CD1c-positive myeloid dendritic cell (primary cell): ENCODE measurements at regions not wholly inside any gene's neighbourhood (a gene's known extent, or its start where the extent isn't known, plus 50 kb on each side); places are given as distances from the start of the nearest gene placed in this dataset.

Experiments used
- DNase-seq: peaks from one replicate; pipeline ENCODE4 v3.0.0-alpha.2; 2016; ENCODE audit errors: extremely low spot score

DNA sequence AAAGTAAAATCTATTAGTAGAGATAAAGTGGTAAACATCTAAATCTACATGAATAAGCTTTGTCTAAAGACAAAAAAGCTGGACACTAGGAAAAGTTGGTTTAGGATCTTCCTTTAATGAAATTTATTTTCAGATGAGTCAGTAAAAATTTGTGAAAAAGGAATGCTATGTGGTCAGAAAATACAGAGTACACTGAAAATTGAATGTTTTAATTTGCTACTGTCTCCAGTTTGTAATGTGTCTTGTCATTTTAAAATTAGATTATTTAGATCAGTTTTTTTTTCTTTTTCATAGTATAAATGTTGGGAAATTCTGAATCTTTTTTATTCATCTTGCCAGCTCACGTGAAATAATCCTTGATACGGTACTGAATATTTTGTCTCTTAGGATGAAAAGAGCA is 56.9 kb downstream of the SLITRK6 start:
- no peak for DNase-seq

DNA sequence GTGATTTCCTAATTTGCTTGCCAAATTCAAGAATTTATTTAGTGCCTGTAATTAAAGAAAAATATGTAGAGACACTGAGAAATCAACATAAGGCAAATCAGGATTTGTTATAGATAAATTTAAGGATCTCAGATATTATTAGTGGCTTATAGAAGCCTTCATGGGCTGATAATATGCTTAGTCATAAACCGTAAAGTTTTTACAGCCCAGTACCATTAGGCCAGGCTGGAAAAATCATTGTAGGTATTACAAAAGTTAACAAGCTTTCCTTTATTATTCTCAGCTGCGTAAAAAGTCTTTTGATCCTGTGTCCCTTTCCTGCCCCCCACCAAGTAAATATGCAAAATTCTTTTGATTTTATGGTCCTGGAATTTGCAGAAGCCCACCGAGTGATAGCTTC is 58.2 kb downstream of the SLITRK6 start:
- DNase-seq, result no peak

DNA sequence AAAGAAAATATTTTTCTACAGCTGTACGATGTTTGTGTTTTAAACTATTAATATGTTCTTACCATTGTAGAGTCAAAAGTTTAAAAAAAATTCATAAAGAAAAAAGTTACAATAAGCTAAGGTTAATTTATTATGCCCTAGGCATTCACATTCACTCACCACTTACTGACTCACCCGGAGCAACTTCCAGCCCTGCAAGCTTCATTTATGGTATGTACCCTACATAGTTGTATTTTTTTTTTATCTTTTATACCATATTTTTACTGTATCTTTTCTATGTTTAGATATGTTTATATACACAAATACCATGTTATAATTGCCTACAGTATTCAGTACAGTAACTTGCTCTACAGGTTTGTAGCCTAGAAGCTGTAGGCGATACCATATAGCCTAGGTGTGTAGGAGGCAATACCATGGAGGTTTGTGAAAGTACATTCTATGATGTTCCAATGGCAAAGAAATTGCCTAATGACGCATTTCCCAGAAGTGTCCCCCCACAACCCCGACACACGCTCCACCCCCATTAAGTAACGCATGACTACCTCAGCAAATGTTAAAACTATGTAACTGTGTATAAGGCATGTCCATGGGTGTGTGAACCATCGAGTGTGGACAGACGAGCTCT is 60.4 kb downstream of the SLITRK6 start:
- DNase-seq, result no peak

DNA sequence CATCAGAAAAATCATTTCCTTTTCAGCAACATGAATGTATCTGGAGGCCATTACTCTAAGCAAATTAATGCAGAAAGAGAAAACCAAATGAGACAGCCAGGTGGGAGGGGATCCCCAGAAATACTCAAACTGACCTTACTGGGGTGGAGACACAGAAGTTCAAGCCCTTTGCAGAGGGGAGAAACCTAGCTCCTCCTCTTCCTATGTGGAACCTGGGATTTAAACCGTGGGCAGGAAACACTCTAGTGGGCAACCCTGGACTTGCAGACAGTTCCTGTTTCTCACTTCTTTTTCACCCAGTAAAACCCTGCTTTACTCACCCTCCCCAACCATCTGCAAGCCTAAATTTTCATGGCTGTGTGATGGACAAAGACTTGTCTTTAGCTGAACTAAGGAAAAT is 61.3 kb downstream of the SLITRK6 start:
- DNase-seq, result no peak

DNA sequence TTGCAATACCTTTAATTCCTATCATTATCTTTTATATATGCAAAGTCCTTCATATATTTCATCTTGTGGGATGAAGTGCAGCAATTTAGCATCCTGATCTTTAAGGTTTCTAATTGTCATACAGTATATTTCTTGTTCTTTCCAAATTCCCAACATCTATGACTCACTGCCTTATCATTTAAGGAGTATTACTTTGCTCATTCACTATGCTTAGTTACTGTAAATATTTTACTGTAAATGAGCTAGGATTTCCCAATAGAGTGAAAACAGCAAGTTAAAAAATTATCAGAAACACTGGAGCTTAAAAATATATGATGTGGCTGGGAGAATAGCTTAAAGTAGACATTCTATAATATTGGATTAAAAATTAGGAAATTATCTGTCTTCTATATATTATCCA is 69.9 kb downstream of the SLITRK6 start:
- DNase-seq, result no peak

DNA sequence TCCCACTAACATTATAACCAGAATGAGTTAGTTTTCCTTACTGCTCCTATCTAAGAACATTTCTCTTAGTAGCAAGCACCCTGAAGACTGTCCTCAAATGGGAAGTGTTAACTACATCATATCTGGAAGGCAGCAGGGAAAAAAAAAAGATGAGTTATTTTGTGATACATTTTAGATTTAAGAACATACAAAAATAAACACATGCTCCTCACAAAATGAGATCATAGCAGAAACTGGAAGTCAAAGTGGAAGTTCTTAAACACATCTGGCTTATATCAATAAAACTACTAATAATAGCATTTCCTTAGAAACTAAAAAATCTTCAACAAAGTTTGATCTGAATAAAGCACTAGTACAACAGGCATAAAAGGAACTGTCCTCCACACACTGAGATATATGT is 70.4 kb downstream of the SLITRK6 start:
- no peak for DNase-seq

DNA sequence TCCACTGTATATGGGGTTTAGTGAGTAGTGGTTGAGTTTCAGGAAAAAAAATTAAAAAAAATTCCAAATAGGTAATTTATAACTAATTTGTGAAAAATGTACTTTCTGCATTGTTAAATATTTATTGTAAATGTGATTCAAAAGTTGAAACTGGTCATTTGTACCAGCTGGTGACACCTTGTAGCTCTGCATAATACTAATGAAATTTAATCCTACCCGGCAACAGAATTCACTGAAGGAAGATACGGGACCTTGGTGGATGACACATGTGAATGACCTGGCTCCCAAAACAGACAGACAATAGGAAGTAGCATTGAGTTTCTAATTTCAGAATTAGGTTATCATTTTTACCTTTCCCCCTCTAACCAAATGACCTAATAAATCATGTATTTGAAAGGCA is 73.8 kb downstream of the SLITRK6 start:
- DNase-seq, result no peak

DNA sequence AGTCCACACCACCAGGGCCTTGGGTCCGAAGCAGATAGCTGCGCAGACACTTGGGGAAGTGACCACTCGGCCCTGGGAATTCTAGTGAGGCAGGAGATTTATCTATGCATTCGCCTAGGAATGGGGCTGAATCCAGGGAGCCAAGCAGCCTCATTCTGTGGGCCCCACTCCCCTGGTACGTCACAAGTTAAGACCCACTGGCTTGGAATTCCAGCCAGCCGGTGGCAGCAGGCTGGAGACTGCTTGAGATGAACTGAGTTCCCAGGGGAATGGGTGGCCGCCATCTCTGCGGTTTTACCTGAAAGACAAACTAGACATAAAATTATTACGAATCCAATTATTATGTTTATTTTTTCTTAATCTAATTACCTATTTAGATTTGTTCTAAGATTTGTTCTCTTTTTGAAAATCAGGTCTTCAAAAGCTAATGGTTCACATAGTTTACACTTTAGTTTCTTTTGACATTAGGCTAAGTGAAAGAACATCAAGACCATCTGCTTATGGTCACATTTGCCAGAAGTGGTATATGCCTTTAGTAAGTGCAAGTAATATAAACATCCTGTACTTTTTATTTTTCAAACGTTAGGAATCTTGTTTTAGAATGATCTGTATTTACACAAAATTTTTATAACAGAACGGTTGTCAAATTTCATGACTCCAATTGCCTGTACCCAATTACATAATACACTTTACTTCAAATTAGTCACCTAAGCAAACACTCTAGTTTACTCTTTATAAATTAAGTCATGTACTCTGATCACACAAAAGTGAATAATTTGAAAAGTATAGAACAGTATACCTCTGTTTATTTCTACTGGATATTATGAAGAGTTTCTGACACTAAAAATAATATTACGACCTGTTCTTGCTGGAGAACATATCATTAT is 74.4 kb downstream of the SLITRK6 start:
- DNase-seq, result no peak

DNA sequence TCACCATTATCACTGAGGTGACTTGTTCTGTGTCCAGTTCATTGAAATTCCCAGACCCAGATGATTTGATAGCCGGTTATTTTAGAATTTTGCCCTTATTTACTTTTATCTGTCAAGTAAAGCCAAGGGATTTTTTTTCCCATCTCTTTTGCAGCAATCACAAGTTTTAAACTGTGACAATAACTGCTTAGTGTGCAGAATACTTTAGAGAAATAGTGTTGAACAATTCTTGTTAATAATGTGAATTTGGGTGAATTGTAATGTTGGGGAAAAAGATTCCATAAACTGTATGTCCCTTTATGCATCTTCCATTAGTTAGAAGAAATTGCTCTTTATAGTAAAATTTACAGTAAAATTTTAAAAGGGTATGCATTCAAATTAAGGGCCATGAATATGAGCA is 79.5 kb downstream of the SLITRK6 start:
- DNase-seq, result no peak

DNA sequence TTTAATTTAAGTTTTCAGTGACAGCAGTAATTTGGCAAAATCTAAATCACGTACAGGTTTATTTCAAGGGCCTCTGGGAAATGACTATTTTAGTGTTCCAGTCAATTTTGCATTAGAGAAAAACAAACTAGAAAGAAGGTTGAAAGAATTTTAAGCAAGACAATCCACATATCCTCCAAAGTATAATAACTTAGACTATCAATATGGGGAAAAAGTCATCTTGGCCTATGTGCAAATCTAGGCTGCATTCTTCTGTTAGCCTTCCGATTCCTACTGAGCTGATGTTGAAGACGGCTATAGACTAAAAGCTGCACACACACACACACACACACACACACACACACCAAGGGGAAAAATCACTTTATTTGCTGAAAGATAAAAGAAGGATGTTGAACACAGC is 81.3 kb downstream of the SLITRK6 start:
- DNase-seq, result no peak

DNA sequence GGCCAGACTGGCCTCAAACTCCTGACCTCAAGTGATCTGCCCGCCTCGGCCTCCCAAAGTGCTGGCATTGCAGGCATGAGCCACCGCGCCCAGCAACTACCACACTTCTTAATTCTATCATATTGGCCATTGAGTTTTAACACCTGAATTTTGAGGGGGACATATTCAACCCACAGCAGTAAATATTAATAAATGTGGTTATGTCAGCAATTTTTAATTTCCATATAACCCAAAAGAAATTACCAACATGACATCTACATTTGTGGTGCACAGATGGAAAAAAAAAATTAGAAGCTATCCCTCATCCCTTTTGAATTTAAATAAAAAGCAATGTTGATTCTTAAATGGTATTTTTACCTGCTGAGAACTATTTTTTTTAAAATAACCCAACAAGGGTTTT is 88.7 kb downstream of the SLITRK6 start:
- DNase-seq, result no peak

DNA sequence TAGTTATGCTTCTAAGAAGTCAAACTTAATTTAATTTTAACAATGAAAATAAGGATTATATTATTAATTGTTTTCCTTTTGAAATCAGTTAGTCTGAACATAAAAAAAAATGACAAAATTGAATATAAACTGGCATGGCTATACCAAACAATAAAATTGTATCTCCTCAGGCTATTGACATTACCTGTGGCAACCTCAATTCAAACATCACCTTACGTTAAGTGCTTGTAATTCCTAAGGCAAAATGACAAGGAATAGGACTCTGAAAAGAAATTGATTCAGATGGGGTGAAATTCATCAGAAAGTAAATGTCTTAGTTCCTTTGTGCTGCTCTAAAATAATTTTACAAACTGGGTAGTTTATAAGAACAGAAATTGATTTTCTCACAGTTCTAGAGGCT is 89.5 kb downstream of the SLITRK6 start:
- no peak for DNase-seq

DNA sequence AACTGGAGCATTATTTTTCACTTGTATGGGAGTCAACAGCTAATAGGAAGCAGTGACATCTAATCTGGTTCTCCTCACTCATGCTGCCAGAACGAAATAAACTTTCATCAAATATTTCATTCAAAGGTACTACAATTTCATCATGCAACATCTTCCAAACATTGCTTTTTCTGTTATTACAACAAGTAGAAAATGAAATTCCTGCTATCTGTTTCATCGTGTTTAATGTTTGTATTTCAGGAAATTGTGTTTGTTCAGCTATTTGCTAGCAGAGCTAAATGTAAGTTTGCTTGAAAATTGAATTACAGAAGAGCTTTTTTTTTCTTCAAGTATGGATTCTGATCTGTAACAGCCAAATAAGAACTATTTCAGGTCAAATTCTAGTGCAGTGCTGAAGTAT is 90.1 kb downstream of the SLITRK6 start:
- DNase-seq, result no peak

DNA sequence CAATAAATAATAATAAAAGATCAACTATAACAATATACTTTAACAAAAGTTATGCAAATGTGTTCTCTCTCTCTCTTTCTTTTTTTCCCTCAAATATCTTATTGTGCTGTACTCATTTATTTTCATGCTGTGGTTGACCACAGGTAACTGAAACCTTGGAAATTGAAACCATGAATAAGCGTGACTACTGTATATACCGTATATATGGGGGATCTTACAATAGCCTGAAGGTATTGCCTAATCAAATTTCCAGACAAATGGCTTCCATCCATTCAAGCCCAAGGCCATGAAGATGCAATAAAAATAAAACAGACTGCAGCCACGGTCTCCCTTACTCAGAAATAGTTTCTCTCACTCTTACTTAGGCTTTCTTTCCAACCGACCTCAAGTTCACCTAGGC is 98.3 kb downstream of the SLITRK6 start:
- DNase-seq, result no peak

DNA sequence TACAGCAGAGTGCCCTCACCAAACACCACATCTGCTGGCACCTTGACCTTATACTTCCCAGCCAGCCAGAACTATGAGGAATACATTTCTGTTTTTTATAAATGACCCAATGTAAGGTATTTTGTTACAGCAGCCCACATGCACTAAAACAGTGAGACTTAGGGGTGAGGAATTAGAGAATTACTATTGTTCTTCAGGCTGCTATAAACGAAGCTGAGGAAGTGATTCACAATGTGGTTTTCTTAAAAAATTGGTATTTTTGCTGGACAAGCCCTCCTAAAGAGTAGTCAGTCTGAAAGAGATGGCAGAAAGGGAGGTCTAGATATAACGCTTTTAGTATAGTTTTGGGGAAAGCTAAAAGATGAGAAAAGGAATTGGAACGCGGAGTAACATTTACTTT is 101.0 kb downstream of the SLITRK6 start:
- DNase-seq, result no peak

DNA sequence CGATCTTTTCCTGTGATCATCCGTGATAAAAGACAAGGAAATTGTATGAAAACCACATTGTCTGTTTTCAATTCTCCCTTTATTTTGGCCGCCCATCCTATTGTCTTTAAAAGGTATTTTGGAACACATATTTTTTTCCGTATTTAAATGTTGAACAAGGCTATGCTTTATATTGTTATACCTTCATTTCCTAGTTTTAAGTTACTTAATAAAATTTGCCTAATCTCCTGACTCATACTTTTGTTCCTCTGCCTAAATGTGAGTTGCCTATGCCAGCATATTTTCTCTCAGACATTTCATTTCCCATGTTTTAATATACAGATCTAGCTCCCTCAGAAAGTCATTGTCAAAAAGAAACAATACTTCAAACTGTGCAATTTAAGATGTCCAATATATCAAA is 104.2 kb downstream of the SLITRK6 start:
- no peak for DNase-seq

DNA sequence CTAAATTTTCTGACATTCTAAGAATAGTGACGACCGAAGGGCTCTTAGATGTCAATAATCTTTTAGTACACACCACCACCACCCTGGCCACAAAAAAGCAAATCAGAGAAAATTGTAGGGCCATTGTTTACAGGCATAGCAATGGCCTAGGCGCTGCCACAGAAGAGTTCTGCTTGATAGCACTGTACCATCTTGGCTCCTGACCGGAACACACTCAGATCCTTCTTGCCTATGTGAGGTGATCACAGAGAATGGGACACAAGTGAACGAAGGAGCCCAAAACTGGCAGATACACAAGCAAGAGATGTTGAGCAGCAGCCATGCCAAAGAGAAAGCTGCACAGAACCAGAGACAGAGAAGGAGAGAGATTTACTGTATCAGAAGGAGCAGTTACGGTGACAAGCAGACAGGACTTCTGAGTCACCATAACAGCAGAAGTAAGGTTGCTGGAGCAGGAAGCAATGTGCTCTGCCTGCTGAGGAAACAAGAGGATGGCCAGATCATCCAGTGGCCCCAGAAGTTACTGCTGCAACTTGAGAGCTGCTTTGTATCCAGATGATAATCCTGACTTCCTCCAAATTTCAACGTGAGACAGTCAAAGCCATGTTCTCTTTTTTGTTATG is 105.2 kb downstream of the SLITRK6 start:
- no peak for DNase-seq

DNA sequence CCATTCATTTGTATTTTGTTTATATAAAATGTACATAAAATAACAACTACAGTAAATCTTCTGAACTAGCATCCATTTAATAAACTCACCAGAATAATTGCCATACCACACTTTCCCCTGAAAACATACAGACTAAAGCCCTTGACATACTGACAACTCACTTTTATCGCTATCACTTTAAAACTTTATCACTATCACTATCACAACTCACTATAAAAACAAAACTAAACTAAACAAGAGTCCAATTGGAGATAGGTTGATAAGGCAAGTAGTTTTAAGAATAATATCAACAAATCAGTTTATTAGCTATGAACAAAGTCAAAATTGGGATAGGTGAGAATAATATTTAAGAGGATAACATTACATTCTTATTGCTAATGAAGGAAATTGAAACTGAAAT is 108.9 kb downstream of the SLITRK6 start:
- DNase-seq, result no peak

DNA sequence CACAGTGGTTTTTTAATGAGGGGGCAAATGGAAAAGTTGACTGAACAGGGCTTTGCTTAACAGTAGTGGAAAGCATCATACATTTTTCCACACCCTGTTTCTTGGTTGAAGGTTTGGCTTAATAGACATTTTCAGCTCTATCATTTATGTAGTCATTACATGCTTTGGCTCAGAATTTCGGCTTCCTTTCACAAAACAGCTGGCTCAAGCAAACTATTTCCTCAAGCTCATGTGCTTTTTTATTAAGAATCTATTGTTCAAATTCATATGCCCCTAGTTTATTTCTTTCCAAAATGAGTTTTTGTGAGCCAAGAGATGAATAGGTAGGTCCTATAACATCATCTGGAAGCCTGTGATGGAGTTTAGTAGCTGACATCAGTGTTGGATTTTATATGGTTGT is 113.8 kb downstream of the SLITRK6 start:
- no peak for DNase-seq

DNA sequence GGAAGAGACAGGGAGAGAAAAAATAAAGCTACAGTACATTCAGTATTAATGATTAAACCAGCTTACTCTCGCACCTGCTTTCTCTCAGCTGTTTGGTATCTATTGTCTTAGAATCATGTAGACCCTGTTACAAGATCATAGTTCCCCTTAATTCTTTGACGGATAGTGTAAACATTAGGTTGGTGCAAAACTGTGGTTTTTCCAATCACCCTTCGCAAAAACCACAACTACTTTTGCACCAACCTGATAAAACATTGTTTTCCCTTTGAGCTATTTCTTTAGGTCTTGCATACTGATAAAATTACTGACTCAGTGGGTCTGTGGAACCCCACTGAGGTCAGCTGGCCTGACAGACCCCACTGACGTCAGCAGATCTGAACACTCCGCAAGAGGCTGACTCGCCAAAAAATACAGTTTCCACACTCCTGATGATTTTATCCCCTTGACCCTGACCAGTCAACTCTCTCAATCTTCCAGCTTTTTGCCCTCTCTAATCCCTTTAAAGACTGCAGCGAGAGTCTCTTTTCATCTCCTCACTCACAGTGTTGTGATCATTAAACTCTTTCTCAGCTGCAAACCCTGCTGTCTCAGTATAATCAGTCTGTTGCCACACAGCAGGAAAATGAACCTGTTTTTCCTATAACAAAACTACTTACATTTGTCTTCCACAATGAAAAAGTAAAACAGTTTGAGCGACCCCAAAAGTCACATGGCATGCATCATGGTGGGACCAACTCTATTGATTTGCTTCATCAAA is 123.9 kb downstream of the SLITRK6 start:
- no peak for DNase-seq

DNA sequence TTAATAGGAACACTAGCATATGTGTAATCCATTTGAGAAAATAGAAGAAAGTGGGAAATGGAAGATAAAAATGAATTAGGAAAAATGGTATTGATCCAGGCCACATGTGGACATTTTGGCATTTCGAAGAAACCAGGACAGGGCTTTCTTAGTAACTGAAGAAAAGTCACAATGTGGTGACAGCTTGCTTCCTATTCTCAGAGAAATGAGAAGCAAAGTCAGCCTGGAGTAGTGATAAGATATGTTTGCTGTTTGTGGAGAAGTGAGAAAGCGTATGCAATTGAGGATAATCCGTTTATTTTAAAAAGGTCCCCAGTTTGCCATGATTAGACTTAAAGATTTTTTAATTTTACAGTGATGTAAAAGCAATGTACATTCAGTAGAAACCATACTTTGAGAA is 127.9 kb downstream of the SLITRK6 start:
- DNase-seq, result no peak

DNA sequence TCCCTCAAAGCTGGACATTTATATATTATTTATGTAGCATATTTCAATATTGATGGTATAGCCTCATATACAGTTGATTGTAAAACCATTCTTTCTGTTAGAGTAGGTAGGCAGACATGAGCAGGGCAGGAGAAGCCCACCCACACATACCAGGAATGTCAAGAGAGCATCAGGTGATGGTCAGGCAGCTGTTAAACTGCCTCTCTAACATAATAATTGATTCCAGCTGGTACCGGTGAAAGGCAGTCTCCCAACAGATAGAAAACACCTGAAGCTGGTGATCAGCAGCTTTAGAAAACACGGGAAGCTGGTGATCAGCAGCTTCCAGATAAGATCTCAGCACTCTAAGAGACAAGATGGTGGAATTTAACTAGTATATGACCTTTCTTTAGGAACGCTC is 132.9 kb downstream of the SLITRK6 start:
- DNase-seq, result no peak
